ENCODE measurements at regions not wholly inside any gene's neighbourhood (a gene's known extent, or its start where the extent isn't known, plus 50 kb on each side); places are given as distances from the start of the nearest gene placed in this dataset.

- TF ChIP-seq, protein P1, sequence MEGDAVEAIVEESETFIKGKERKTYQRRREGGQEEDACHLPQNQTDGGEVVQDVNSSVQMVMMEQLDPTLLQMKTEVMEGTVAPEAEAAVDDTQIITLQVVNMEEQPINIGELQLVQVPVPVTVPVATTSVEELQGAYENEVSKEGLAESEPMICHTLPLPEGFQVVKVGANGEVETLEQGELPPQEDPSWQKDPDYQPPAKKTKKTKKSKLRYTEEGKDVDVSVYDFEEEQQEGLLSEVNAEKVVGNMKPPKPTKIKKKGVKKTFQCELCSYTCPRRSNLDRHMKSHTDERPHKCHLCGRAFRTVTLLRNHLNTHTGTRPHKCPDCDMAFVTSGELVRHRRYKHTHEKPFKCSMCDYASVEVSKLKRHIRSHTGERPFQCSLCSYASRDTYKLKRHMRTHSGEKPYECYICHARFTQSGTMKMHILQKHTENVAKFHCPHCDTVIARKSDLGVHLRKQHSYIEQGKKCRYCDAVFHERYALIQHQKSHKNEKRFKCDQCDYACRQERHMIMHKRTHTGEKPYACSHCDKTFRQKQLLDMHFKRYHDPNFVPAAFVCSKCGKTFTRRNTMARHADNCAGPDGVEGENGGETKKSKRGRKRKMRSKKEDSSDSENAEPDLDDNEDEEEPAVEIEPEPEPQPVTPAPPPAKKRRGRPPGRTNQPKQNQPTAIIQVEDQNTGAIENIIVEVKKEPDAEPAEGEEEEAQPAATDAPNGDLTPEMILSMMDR (IDR thresholded peaks at IDR 0.05; ENCODE audit: partially characterized antibody, unreplicated experiment): no peak
- H3K9me3 Mint-ChIP-seq (ENCODE audit: unreplicated experiment): peaks cover 4% of the 10 kb centered on the region
- peaks cover 5% of the 10 kb centered on the region for H3K36me3 Mint-ChIP-seq (ENCODE audit: unreplicated experiment)
- H3K4me3 Mint-ChIP-seq (ENCODE audit: unreplicated experiment): no peak overlapping the region
- peaks cover 5% of the 10 kb centered on the region for H3K27me3 Mint-ChIP-seq (ENCODE audit: unreplicated experiment)
- H3K4me1 Mint-ChIP-seq (ENCODE audit: low read depth, unreplicated experiment): no peaks in the 10 kb centered on the region
- no peak for DNase-seq
- no peak overlapping the region for H3K27ac Mint-ChIP-seq (ENCODE audit: unreplicated experiment)
Observed at GRCh38 chr6:76124018-76124417, 51.6 kb upstream of the IMPG1 start.

All from glutamatergic neuron (in vitro differentiated cells).